Activated naive CD4-positive, alpha-beta T cell treated with anti-CD3 and anti-CD28 coated beads, Interleukin-2, amount 50 U/mL, for 72 hours (primary cell): ENCODE measurements at regions not wholly inside any gene's neighbourhood (a gene's known extent, or its start where the extent isn't known, plus 50 kb on each side); places are given as distances from the start of the nearest gene placed in this dataset.
A peak's percentile ranks its signal among the peaks of the same experiment; 100 is the strongest.

Experiments
- ATAC-seq, 2 donors: fragments of 150-1000 bp; cut with Tn5 transposase; 2 replicates each; pipeline ENCODE4 v1.10.0; 2021; ENCODE audit warnings: mild to moderate bottlenecking in 2 of 2, moderate library complexity in 2 of 2
- DNase-seq, 2 donors: peaks; one replicate each; pipeline ENCODE4 v3.0.0; 2021 to 2022; ENCODE audit warnings: low spot score in 2 of 2
- H3K27ac Mint-ChIP-seq, 2 donors: one replicate each; pipeline ENCODE4 v1.8.0; 2022; ENCODE audit warnings: mild to moderate bottlenecking in 2 of 2, mixed read lengths in 2 of 2
- H3K36me3 Mint-ChIP-seq, 2 donors: one replicate each; pipeline ENCODE4 v1.8.0; 2022; ENCODE audit warnings: mixed read lengths in 2 of 2
- H3K9me3 Mint-ChIP-seq, 2 donors: one replicate each; pipeline ENCODE4 v1.8.0; 2022; ENCODE audit warnings: mixed read lengths in 2 of 2

GRCh38 chr7:22882106-22882505 lies 59.5 kb upstream of the TOMM7 start:
- peak overlapping the region; percentile 11 to 24 for H3K27ac Mint-ChIP-seq
- ATAC-seq, result no peak
- peaks cover 5 to 17% of the 10 kb centered on the region in 2 donors for H3K36me3 Mint-ChIP-seq
- DNase-seq, result no peak
- H3K9me3 Mint-ChIP-seq, result peaks cover 16 to 21% of the 10 kb centered on the region in 2 donors

DNA sequence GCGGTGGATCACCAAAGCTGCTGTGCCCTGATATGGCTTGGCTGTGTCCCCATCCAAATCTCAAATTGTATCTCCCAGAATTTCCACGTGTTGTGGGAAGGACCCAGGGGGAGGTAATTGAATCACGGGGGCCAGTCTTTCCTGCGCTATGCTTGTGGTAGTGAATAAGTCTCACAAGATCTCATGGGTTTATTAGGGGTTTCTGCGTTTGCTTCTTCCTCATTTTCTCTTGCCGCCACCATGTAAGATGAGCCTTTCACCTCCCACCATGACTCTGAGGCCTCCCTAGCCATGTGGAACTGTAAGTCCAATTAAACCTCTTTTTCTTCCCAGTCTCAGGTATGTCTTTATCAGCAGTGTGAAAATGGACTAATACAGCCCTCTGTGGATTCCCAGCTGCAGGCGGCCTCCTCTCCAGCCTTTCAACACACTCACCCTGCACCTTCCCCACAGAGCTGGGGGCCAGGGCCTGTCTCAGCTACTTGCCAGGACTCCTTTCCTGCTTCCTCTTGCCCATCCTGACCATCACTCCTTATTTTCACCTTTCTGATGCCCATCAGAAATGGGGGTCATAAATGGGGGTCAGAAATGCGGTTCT lies 57.2 kb upstream of the TOMM7 start:
- H3K36me3 Mint-ChIP-seq, result peaks cover 4 to 15% of the 10 kb centered on the region in 2 donors
- H3K9me3 Mint-ChIP-seq, result peaks cover 15 to 20% of the 10 kb centered on the region in 2 donors
- DNase-seq (no peak), ATAC-seq (no peak)
- H3K27ac Mint-ChIP-seq, result peak overlapping the region in 1 of 2 donors; percentile 1

GRCh38 chr7:22879280-22879679 lies 56.6 kb upstream of the TOMM7 start:
- Mint-ChIP-seq H3K9me3 (peaks cover 10 to 15% of the 10 kb centered on the region in 2 donors), H3K27ac (peak overlapping the region in 1 of 2 donors; percentile 7), H3K36me3 (peaks cover 0 to 11% of the 10 kb centered on the region in 2 donors)
- no peak for DNase-seq
- ATAC-seq, result no peak

- H3K9me3 Mint-ChIP-seq, result peaks cover 0 to 6% of the 10 kb centered on the region in 2 donors
- no peak overlapping the region for H3K27ac Mint-ChIP-seq
- no peaks in the 10 kb centered on the region for H3K36me3 Mint-ChIP-seq
- DNase-seq, result no peak
- ATAC-seq, result no peak
Observed at GRCh38 chr7:22876986-22877729, 54.5 kb upstream of the TOMM7 start.

GRCh38 chr7:22875470-22875869 lies 52.8 kb upstream of the TOMM7 start:
- Mint-ChIP-seq H3K36me3 (no peaks in the 10 kb centered on the region), H3K9me3 (no peaks in the 10 kb centered on the region), H3K27ac (no peak overlapping the region)
- DNase-seq (no peak), ATAC-seq (no peak)

GRCh38 chr7:22874904-22875303 lies 52.3 kb upstream of the TOMM7 start:
- no peak for DNase-seq
- no peak for ATAC-seq
- no peak overlapping the region for H3K27ac Mint-ChIP-seq
- H3K36me3 Mint-ChIP-seq, result peaks cover 0 to 4% of the 10 kb centered on the region in 2 donors
- H3K9me3 Mint-ChIP-seq, result no peaks in the 10 kb centered on the region
